ENCODE measurements at regions not wholly inside any gene's neighbourhood (a gene's known extent, or its start where the extent isn't known, plus 50 kb on each side); places are given as distances from the start of the nearest gene placed in this dataset.

- no peak overlapping the region for H3K4me3 ChIP-seq
- ChIA-PET SMC1A (ENCODE audit: uncharacterized antibody, unreplicated experiment) (no interaction called here), CTCF (interaction anchor here (1.2 kb wide), 1 partner anchor 8 kb away, joined by 3 read pairs; no protein-coding TSS in a partner anchor), POLR2A (no interaction called here), RAD21 (ENCODE audit: unreplicated experiment) (no interaction called here)
- H3K27ac ChIP-seq (ENCODE audit: control insufficient read depth, insufficient read depth): no peak overlapping the region
- no peak for TF ChIP-seq E2F4 (IDR thresholded peaks at IDR 0.05; ENCODE audit: low read depth, low read length)
- no peak for TF ChIP-seq JUND (IDR thresholded peaks at IDR 0.05; ENCODE audit: low read depth, low read length)
- no peaks in the 10 kb centered on the region for H3K36me3 ChIP-seq (ENCODE audit: control insufficient read depth in 2 of 2, insufficient read depth in 2 of 2, low read length in 1 of 2)
- intact Hi-C loops (cut with micrococcal nuclease; ENCODE audit: unreplicated experiment): no loop called here
- no peaks in the 10 kb centered on the region for H3K4me1 ChIP-seq (ENCODE audit: control insufficient read depth, insufficient read depth, low read length)
- H3K9me3 ChIP-seq (replicated peaks; ENCODE audit: control insufficient read depth, insufficient read depth, low read length): no peaks in the 10 kb centered on the region
- no TSS peak for BruUV-seq (replicated peaks)
- no peak overlapping the region for H2AFZ ChIP-seq (ENCODE audit: control insufficient read depth, low read depth, low read length)
- no peak overlapping the region for H3K9ac ChIP-seq (ENCODE audit: control insufficient read depth, insufficient read depth, low read length)
- in situ Hi-C loops (cut with MboI): no loop called here
- H3K79me2 ChIP-seq (ENCODE audit: control insufficient read depth, insufficient read depth, low read length): no peaks in the 10 kb centered on the region
- FAIRE-seq: no peak
- H4K20me1 ChIP-seq (ENCODE audit: control insufficient read depth, insufficient read depth): no peaks in the 10 kb centered on the region
- H3K4me2 ChIP-seq (ENCODE audit: control insufficient read depth, insufficient read depth): no peak overlapping the region
- ATAC-seq: no peak
- H3K27me3 ChIP-seq (replicated peaks in 1 of 2; ENCODE audit: control insufficient read depth in 2 of 2, insufficient read depth in 2 of 2, low read length in 1 of 2): no peaks in the 10 kb centered on the region
- no peak for DNase-seq (ENCODE audit: low read depth, low spot score)
Observed at GRCh38 chr13:74845806-74846205, 636.2 kb downstream of the TBC1D4 start.

GRCh38 chr13:74841651-74842050 is 640.3 kb downstream of the TBC1D4 start:
- ATAC-seq (no peak), FAIRE-seq (no peak), DNase-seq (ENCODE audit: low read depth, low spot score) (no peak)
- Histone ChIP-seq H2AFZ (ENCODE audit: control insufficient read depth, low read depth, low read length) (no peak overlapping the region), H3K4me3 (no peak overlapping the region), H3K4me2 (ENCODE audit: control insufficient read depth, insufficient read depth) (no peak overlapping the region), H3K9me3 (replicated peaks; ENCODE audit: control insufficient read depth, insufficient read depth, low read length) (no peaks in the 10 kb centered on the region), H3K4me1 (ENCODE audit: control insufficient read depth, insufficient read depth, low read length) (no peaks in the 10 kb centered on the region), H4K20me1 (ENCODE audit: control insufficient read depth, insufficient read depth) (no peaks in the 10 kb centered on the region), H3K27me3 (replicated peaks in 1 of 2; ENCODE audit: control insufficient read depth in 2 of 2, insufficient read depth in 2 of 2, low read length in 1 of 2) (no peaks in the 10 kb centered on the region), H3K79me2 (ENCODE audit: control insufficient read depth, insufficient read depth, low read length) (no peaks in the 10 kb centered on the region), H3K36me3 (ENCODE audit: control insufficient read depth in 2 of 2, insufficient read depth in 2 of 2, low read length in 1 of 2) (no peaks in the 10 kb centered on the region), H3K9ac (ENCODE audit: control insufficient read depth, insufficient read depth, low read length) (no peak overlapping the region), H3K27ac (ENCODE audit: control insufficient read depth, insufficient read depth) (no peak overlapping the region)
- RAD21 ChIA-PET (ENCODE audit: unreplicated experiment): no interaction called here
- POLR2A ChIA-PET: no interaction called here
- BruUV-seq (replicated peaks): no TSS peak
- CTCF ChIA-PET: no interaction called here
- 0% methylated on average over 4 of the region's 4 CpGs for WGBS (ENCODE audit: insufficient coverage, insufficient replicate concordance, low lambda C conversion rate, missing lambda C conversion rate)
- SMC1A ChIA-PET (ENCODE audit: uncharacterized antibody, unreplicated experiment): no interaction called here
- in situ Hi-C loops (cut with MboI): no loop called here
- intact Hi-C loops (cut with micrococcal nuclease; ENCODE audit: unreplicated experiment): no loop called here
- no peak for TF ChIP-seq MYC (IDR thresholded peaks at IDR 0.05; ENCODE audit: insufficient read depth, insufficient read length, insufficient replicate concordance, low read length, severe bottlenecking)
- TF ChIP-seq KDM1A (IDR thresholded peaks at IDR 0.05; ENCODE audit: borderline replicate concordance): no peak
- TF ChIP-seq SMC3 (IDR thresholded peaks at IDR 0.05; ENCODE audit: borderline replicate concordance, low read length): no peak
- TF ChIP-seq ZBED1 (IDR thresholded peaks at IDR 0.05; ENCODE audit: borderline replicate concordance): no peak
- TF ChIP-seq NRF1 (conservative IDR thresholded peaks at IDR 0.05; ENCODE audit: low read depth, low read length): no peak
- TF ChIP-seq CBX5 (IDR thresholded peaks at IDR 0.05; ENCODE audit: low read depth): no peak
- no peak for TF ChIP-seq E2F8 (IDR thresholded peaks at IDR 0.05; ENCODE audit: low read depth, partially characterized antibody)
- TF ChIP-seq ELK1 (IDR thresholded peaks at IDR 0.05; ENCODE audit: low read depth, low read length): no peak
- TF ChIP-seq POLR2AphosphoS2 (IDR thresholded peaks at IDR 0.05; ENCODE audit: low read depth, low read length): no peak
- no peak for TF ChIP-seq NKRF (conservative IDR thresholded peaks at IDR 0.05)
